Fibroblast of pulmonary artery (primary cell): ENCODE measurements at regions not wholly inside any gene's neighbourhood (a gene's known extent, or its start where the extent isn't known, plus 50 kb on each side); places are given as distances from the start of the nearest gene placed in this dataset.

Experiments
- DNase-seq: peaks from one replicate; pipeline ENCODE4 v3.0.0-alpha.2; 2010; ENCODE audit warnings: low read depth
- H3K4me3 ChIP-seq: replicated peaks from 2 replicates; pipeline ENCODE4 v1.5.1; 2011; ENCODE audit warnings: low read depth, mild to moderate bottlenecking, control low read depth, low read length, moderate library complexity
- CTCF ChIP-seq: IDR thresholded peaks from 2 replicates; pipeline ENCODE4 v1.5.1; 2011; ENCODE audit warnings: mild to moderate bottlenecking, control low read depth, low read length, inconsistent platforms; ENCODE audit errors: missing control alignments

DNA sequence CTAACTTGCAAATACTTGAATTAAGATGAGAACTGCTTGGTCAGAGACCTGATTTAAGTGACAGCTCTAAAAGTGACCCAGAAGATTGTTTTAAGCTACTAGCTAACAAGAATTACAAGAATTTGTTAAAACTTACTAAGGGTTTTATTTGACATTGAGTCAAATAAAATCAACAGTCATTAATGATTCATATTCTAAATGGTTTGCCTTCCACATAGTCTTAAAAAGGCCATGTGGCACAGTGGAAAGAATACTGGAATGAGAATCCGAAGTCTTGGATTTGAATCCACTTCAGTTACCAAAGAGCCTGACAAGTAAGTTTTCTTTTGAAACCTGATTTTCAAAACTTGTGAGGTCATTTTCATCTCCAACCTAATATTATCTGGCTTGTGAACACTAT lies 489.3 kb downstream of the ADCYAP1 start:
- no peak for DNase-seq
- no peak for TF ChIP-seq CTCF
- no peak overlapping the region for H3K4me3 ChIP-seq

DNA sequence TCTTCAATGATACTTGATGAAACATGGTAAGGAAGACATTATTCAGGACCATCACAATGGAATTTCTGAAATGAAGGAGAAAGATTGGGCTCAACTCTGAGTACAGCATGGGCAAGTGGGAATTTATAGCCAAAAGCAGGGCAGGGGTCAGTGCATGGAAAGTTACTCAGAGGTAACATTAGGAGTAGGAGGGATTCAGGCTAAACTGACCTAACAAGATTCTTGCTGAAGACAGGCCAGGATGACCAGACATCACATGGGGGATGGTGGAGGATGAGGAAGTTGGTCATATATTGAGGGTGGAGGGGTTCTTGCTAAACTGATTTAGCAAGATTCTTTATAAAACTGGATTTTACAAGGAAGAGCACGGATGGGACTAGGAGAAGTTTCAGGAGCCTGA lies 489.8 kb downstream of the ADCYAP1 start:
- no peak for TF ChIP-seq CTCF
- no peak for DNase-seq
- no peak overlapping the region for H3K4me3 ChIP-seq

GRCh38 chr18:1394966-1395365 lies 490.3 kb downstream of the ADCYAP1 start:
- no peak for DNase-seq
- H3K4me3 ChIP-seq = no peak overlapping the region
- TF ChIP-seq CTCF = no peak

- no peak overlapping the region for H3K4me3 ChIP-seq
- TF ChIP-seq CTCF = no peak
Measured at GRCh38 chr18:1408376-1408775, 503.7 kb downstream of the ADCYAP1 start.

GRCh38 chr18:1412655-1413322 lies 508.1 kb downstream of the ADCYAP1 start:
- no peak overlapping the region for H3K4me3 ChIP-seq
- TF ChIP-seq CTCF = no peak
- DNase-seq = no peak

More at GRCh38 chr18:1408376-1408775, 503.7 kb downstream of the ADCYAP1 start:
- no peak for DNase-seq

DNA sequence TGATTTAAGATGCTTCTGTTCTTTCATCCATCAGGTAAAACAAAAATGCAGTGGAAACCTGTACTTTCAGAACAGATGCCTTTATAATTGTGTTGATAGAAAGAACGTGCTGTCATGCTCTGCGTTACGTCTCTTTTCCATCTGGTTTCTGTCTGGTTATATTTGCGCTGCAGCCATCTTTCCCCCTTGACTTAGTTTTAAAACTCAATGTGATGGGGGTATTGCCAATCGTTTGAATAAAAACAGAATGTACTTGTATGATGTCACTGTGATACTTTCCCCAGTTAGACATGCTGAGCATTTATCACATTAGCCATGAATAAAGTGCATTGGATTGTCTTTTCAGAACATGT lies 508.6 kb downstream of the ADCYAP1 start:
- H3K4me3 ChIP-seq = no peak overlapping the region
- DNase-seq = no peak
- no peak for TF ChIP-seq CTCF

- H3K4me3 ChIP-seq = no peak overlapping the region
- TF ChIP-seq CTCF = no peak
- DNase-seq = no peak
Measured at GRCh38 chr18:1416074-1416473, 511.4 kb downstream of the ADCYAP1 start.
